ENCODE measurements at regions not wholly inside any gene's neighbourhood (a gene's known extent, or its start where the extent isn't known, plus 50 kb on each side); places are given as distances from the start of the nearest gene placed in this dataset.

- no peak for TF ChIP-seq CTCF (tag by site-specific recombination; IDR thresholded peaks at IDR 0.05)
- TF ChIP-seq KLF8 (tag by site-specific recombination; IDR thresholded peaks at IDR 0.05) = no peak
- no peak for TF ChIP-seq ZNF549 (tag by site-specific recombination; IDR thresholded peaks at IDR 0.05)
- no peak for TF ChIP-seq ZNF510 (tag by site-specific recombination; IDR thresholded peaks at IDR 0.05; ENCODE audit: insufficient replicate concordance)
- TF ChIP-seq ZBTB17 (tag by site-specific recombination; IDR thresholded peaks at IDR 0.05) = no peak
- no peak for TF ChIP-seq ZFP3 (tag by site-specific recombination; IDR thresholded peaks at IDR 0.05; ENCODE audit: low read depth)
- no peak for TF ChIP-seq ZNF18 (tag by site-specific recombination; IDR thresholded peaks at IDR 0.05)
- no peak for TF ChIP-seq ZXDB (tag by site-specific recombination; IDR thresholded peaks at IDR 0.05)
- TF ChIP-seq ZNF37A (tag by site-specific recombination; IDR thresholded peaks at IDR 0.05) = no peak
- TF ChIP-seq, protein P1, sequence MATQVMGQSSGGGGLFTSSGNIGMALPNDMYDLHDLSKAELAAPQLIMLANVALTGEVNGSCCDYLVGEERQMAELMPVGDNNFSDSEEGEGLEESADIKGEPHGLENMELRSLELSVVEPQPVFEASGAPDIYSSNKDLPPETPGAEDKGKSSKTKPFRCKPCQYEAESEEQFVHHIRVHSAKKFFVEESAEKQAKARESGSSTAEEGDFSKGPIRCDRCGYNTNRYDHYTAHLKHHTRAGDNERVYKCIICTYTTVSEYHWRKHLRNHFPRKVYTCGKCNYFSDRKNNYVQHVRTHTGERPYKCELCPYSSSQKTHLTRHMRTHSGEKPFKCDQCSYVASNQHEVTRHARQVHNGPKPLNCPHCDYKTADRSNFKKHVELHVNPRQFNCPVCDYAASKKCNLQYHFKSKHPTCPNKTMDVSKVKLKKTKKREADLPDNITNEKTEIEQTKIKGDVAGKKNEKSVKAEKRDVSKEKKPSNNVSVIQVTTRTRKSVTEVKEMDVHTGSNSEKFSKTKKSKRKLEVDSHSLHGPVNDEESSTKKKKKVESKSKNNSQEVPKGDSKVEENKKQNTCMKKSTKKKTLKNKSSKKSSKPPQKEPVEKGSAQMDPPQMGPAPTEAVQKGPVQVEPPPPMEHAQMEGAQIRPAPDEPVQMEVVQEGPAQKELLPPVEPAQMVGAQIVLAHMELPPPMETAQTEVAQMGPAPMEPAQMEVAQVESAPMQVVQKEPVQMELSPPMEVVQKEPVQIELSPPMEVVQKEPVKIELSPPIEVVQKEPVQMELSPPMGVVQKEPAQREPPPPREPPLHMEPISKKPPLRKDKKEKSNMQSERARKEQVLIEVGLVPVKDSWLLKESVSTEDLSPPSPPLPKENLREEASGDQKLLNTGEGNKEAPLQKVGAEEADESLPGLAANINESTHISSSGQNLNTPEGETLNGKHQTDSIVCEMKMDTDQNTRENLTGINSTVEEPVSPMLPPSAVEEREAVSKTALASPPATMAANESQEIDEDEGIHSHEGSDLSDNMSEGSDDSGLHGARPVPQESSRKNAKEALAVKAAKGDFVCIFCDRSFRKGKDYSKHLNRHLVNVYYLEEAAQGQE (tag by site-specific recombination; IDR thresholded peaks at IDR 0.05) = no peak
- TF ChIP-seq SP3 (tag by site-specific recombination; IDR thresholded peaks at IDR 0.05) = no peak
- no peak for TF ChIP-seq ZNF830 (tag by site-specific recombination; IDR thresholded peaks at IDR 0.05; ENCODE audit: low read depth)
- TF ChIP-seq ZNF596 (tag by site-specific recombination; IDR thresholded peaks at IDR 0.05) = no peak
Measured at GRCh38 chr2:188787021-188787657, 187.0 kb upstream of the COL3A1 start.
